Fibroblast of peridontal ligament (primary cell): ENCODE measurements at regions not wholly inside any gene's neighbourhood (a gene's known extent, or its start where the extent isn't known, plus 50 kb on each side); places are given as distances from the start of the nearest gene placed in this dataset.

Experiments used
- DNase-seq: peaks from one replicate; pipeline ENCODE4 v3.0.0-alpha.2; 2010; ENCODE audit errors: extremely low read depth

GRCh38 chr11:134749040-134749839 is 337.2 kb upstream of the B3GAT1 start:
- DNase-seq = no peak

DNA sequence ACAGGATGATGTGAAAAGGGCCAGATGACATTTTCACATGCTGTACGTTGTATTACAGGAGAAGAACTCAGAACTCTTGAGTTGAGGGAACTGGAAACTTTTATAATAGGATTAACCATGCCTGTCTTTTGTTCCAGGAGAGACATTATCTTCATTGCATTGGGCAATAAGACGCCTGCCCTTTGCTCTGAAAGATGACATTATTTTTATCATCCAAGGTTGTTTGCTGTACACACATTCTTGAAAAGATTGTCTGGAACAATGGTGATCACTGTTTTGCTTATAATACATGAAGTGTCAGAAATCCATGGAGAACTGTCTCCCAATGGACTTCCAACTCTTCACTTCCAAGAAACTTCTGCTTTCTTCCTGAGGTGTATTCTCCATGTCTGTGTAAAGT is 334.6 kb upstream of the B3GAT1 start:
- DNase-seq = no peak

- DNase-seq = no peak
These were observed 333.4 kb upstream of the B3GAT1 start for GRCh38 chr11:134745456-134745855.

DNA sequence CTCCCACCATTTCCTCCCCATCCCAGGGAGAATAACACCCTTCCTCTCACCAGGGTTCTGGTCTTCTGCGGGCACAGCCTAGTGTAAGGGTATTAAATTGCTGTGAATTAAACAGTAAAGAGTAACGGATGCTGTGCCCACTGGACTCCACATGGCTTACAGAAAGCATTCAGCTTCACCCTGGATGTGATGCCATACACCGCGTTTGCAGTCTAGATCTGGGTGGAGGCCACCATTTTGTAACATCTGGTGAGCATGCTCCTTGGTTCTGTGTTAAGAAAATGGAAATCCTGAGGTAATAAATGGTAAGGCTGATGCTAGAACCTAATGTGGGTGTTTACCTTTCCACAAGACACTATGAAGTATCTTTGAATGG is 331.8 kb upstream of the B3GAT1 start:
- DNase-seq = no peak

DNA sequence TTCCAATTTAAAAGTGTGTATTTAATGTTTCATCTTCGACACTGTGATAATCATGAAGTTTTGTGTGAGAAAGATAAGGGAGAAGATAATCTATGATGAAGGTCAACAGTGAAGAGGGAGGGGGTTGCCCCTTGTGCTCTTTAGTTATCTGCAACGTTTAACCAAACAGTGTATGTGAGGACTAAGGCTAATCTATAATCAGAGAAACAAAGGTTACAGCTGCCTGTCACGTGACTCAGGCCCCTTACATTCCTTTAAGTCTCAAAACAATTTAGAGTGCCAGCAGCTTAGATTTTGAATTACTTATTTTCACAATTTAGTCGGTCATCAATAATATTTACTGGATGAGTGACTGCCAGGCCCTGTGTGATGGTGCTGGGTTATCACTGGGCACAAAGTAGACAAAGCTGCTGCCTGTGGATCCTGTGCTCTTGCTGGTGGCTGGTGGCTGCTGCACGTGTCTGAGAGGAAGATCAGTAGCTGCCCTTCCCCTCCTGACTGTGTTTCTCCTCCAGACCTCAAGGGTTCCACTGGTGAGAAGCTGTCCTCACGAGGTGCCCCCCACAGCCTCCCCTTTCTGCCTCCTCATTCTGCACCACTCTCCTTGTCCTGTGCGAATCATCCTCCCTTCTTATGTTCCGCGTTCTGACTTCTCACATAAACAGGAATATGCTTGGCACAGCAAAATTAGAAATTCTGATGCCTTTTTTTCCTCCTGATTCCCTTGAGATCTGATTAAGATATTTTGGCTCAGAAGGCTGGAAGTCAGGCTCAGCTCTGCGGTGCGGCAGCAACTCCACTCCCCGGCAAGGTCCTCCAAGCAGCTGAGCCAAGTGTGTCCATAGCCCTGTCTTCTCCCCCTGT is 331.1 kb upstream of the B3GAT1 start:
- no peak for DNase-seq

- DNase-seq = no peak
These were observed 330.2 kb upstream of the B3GAT1 start for GRCh38 chr11:134742224-134742612.

DNA sequence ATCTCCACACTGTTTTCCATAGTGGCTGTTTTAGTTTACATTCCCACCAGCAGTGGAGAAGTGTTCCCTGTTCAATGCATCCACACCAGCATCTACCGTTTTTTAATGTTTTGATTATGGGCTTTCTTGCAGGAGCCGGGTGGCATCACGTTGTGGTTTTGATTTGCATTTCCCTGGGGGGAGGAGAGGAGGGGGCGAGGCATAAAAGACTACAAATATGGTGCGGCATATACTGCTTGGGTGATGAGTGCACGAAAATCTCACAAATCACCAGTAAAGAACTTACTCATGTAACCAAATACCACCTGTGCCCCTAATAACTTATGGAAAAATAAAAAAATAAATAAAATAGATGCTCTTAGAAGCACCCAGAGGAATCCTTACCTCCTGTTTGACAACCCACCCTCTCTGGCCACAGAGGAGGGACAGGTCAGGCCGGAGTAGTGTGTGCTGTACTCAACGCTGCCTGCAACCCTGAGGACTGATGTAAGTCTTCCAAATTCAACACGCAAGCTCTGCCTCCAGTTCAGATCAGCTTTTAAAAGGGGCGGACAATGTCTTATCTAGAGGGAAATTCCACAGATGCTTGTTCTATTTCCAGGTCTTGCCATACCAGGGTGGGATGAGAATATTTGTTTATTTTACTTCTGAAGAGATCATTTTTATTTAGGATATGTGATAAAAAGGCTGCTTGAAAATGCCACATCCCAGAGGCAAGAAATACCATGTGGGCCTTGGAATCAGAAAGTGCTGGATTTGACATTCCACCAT is 329.6 kb upstream of the B3GAT1 start:
- no peak for DNase-seq

DNA sequence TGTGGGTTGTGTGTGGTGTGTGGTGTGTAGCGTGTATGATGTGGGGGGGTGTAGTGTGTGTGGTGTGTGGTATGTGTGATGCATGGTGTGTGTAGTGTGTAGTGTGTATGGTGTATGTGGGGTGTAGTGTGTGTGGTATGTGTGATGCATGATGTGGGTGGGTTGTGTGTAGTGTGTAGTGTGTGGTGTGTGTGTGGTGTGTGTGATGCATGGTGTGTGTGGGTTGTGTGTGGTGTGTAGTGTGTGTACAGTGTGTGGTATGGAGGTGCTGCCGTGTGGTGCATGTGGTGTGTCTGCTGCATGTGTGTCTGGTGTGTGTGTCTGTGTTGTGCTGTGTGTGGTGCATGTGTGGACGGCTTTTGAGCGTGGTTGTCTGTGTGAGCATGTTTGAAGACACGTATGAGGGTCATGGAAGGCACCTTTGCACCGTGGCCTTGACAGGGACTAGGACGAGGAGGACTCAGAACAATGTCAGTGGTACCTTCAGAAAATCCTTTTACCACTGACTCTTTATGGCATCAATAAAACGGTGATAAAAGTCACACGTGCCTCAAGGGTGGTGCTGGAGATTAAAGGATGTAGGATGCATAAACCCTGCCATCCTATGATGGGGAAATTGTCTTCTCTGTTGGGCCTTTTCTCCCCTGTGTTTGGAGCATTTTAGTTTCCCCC is 328.7 kb upstream of the B3GAT1 start:
- no peak for DNase-seq

DNA sequence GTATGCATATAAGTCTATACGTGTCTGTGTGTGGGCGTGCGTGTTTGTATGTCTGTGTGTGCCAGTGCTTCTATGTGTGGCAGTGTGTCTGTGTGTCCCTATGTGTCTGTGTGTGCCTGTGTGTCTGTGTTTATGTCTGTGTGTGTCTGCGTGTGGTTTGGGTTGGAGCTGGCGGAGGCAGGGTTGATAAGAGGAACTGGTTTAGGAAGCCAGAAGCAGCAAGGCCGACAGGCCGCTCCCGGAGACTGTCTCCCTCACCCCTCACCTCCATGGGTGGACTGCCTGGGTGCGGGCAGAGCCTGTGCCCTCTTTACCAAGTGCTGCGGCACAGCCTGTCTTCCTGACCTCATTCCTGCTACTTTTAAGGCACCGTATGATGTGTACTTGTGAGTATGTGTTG is 327.1 kb upstream of the B3GAT1 start:
- no peak for DNase-seq

GRCh38 chr11:134738581-134738980 is 326.5 kb upstream of the B3GAT1 start:
- DNase-seq = no peak

GRCh38 chr11:134737563-134738510 is 325.8 kb upstream of the B3GAT1 start:
- no peak for DNase-seq

- no peak for DNase-seq
These were observed 324.4 kb upstream of the B3GAT1 start for GRCh38 chr11:134736251-134736947.

DNA sequence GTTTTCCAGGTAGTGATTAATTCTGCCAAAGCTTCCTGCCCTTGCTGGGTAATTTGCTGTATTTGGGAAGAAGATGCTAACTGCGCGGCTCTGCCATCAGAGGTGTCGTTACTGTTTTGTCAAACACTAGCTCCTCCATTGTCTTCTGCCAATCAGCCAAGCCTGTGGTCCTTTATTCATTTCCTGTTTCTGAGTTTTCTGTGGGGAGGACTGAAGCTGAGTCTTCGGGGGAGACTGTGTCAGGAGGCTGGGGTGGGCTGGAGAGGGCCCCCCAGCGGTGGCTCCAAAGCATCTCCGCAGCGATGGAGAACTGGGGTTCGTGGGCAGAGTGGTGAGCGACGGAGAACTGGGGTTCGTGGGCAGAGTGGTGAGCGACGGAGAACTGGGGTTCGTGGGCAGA is 322.9 kb upstream of the B3GAT1 start:
- no peak for DNase-seq

GRCh38 chr11:134734141-134734845 is 322.3 kb upstream of the B3GAT1 start:
- no peak for DNase-seq

DNA sequence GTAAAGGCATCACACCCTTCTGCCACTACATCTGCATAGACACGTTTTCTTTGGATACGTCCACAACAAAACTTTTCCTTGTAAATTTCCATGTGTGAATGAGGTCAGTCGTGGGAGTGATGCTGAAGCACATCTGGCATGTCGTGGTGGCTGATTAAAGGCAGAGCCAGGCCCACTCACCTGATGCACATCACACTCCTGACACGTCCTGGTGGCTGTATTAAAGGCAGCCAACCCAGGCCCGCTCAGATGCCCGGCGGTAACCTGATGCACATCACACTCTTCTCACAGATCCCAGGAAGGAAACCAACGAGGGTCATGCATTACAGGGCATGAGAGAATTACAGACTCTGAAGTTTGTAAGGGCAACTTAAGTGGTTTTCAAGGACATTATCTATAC is 321.6 kb upstream of the B3GAT1 start:
- no peak for DNase-seq

DNA sequence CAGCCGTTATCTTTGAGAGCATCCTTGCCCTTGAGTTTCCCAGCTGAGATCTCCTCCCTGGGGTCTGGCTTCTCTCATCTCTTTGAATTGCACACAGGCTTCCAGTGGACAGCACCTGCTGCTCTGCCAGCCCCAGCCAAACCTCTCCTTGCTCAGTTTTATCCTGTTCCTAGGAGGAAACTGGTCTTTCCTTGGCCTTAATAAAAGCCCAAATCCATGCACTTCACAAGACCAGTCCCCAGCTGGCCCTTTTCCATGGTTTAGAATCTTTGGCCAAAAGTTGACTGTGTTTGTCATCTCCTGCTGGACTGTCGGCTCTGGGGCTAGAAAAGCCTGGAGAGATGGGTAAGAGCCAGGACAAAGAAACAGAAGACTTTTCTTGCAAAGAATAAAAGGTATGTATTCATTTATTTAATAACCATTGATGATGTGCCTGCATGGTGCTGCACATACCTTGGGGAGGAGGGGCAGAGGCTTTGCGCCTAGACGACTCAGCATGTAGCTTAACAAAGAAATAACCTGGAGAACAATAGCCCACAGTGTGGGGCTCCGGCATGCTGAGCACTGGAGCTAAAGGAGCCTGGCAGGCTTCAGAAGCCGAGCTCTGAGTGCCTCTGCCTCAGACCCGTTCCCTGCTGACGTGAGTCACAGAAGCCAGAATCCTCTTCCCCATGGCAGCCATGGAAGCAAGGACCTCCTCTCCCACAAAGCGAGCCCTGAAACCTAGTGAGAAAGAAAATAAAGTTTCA is 319.3 kb upstream of the B3GAT1 start:
- no peak for DNase-seq

GRCh38 chr11:134730561-134731212 is 318.6 kb upstream of the B3GAT1 start:
- no peak for DNase-seq

- no peak for DNase-seq
These were observed 318.1 kb upstream of the B3GAT1 start for GRCh38 chr11:134730101-134730500.
